GM18508 (cell line): ENCODE measurements at regions not wholly inside any gene's neighbourhood (a gene's known extent, or its start where the extent isn't known, plus 50 kb on each side); places are given as distances from the start of the nearest gene placed in this dataset.

Experiments used
- ATAC-seq: cut with Tn5 transposase; IDR thresholded peaks from one replicate; pipeline ENCODE4 v1.9.1; 2021; ENCODE audit warnings: moderate number of reproducible peaks; ENCODE audit not compliant: insufficient read depth, unreplicated experiment

GRCh38 chr19:29290853-29291252, 77.9 kb upstream of the UQCRFS1 start:
- ATAC-seq: no peak

- ATAC-seq: no peak
Measured at GRCh38 chr19:29292153-29292552, 79.2 kb upstream of the UQCRFS1 start.

GRCh38 chr19:29292562-29292961, 79.6 kb upstream of the UQCRFS1 start:
- ATAC-seq: no peak

GRCh38 chr19:29293292-29293691, 80.3 kb upstream of the UQCRFS1 start:
- no peak for ATAC-seq

GRCh38 chr19:29293736-29294342, 80.9 kb upstream of the UQCRFS1 start:
- no peak for ATAC-seq

GRCh38 chr19:29294343-29294811, 81.4 kb upstream of the UQCRFS1 start:
- ATAC-seq: no peak

- no peak for ATAC-seq
Measured at GRCh38 chr19:29295285-29295684, 82.3 kb upstream of the UQCRFS1 start.

- no peak for ATAC-seq
Measured at GRCh38 chr19:29297381-29297780, 84.4 kb upstream of the UQCRFS1 start.

- no peak for ATAC-seq
Measured at GRCh38 chr19:29299416-29300380, 86.7 kb upstream of the UQCRFS1 start.

GRCh38 chr19:29302002-29302928, 89.3 kb upstream of the UQCRFS1 start:
- no peak for ATAC-seq

- ATAC-seq: no peak
Measured at GRCh38 chr19:29303069-29303718, 90.2 kb upstream of the UQCRFS1 start.

- ATAC-seq: no peak
Measured at GRCh38 chr19:29303719-29304090, 90.8 kb upstream of the UQCRFS1 start.

GRCh38 chr19:29305268-29305667, 92.3 kb upstream of the UQCRFS1 start:
- no peak for ATAC-seq

- ATAC-seq: no peak
Measured at GRCh38 chr19:29308977-29309590, 96.1 kb upstream of the UQCRFS1 start.

GRCh38 chr19:29309637-29310036, 96.7 kb upstream of the UQCRFS1 start:
- ATAC-seq: no peak

GRCh38 chr19:29311191-29311790, 98.3 kb upstream of the UQCRFS1 start:
- ATAC-seq: no peak

- ATAC-seq: no peak
Measured at GRCh38 chr19:29315556-29316190, 102.7 kb upstream of the UQCRFS1 start.

GRCh38 chr19:29318581-29318980, 105.6 kb upstream of the UQCRFS1 start:
- ATAC-seq: no peak

GRCh38 chr19:29320086-29320485, 107.1 kb upstream of the UQCRFS1 start:
- ATAC-seq: no peak
